Body of pancreas (tissue), 4 donors: ENCODE measurements at regions not wholly inside any gene's neighbourhood (a gene's known extent, or its start where the extent isn't known, plus 50 kb on each side); places are given as distances from the start of the nearest gene placed in this dataset.

Source experiments
- ATAC-seq: fragments of 150-250 bp; one replicate; pipeline ENCODE4 v1.9.1; 2016
- DNase-seq, 4 donors: peaks; one replicate each; pipeline ENCODE4 v3.0.0-alpha.2; 2019
- H3K27ac ChIP-seq, 4 donors: fragments of 200-600 bp; sonication (generic); 1 replicate in 3 of 4; 2 replicates in 1 of 4; pipeline versions ENCODE4 v1.5.1 to v1.6.1; 2016 to 2019; ENCODE audit warnings: mild to moderate bottlenecking in 1 of 4, mixed read lengths in 1 of 4, moderate library complexity in 1 of 4
- H3K27me3 ChIP-seq, 2 donors: fragments of 200-600 bp; sonication (generic); one replicate each; pipeline ENCODE4 v1.6.0; 2016; ENCODE audit warnings: mild to moderate bottlenecking in 1 of 2
- H3K36me3 ChIP-seq, 2 donors: fragments of 200-600 bp; sonication (generic); replicated peaks in 1 of 2; 2 replicates each; pipeline ENCODE4 v1.5.1; 2016; ENCODE audit warnings: low read depth in 2 of 2; ENCODE audit not compliant: insufficient read depth in 1 of 2
- H3K4me1 ChIP-seq: fragments of 200-600 bp; sonication (generic); one replicate; pipeline ENCODE4 v1.6.0; 2016
- H3K4me3 ChIP-seq, 2 donors: fragments of 200-600 bp; sonication (generic); 1 replicate in 1 of 2; 2 replicates in 1 of 2; pipeline ENCODE4 v1.5.1; 2016 to 2019
- H3K9me3 ChIP-seq, 3 donors: fragments of 200-600 bp; sonication (generic); 1 replicate in 2 of 3; 2 replicates in 1 of 3; pipeline ENCODE4 v1.5.1; 2016
- CTCF ChIP-seq, 7 experiments: fragments of 450-650 bp in 4 of 7; fragments of 200-600 bp in 3 of 7; sonication (generic) in 3 of 7; IDR thresholded peaks; one replicate each; pipeline ENCODE4 v1.5.1; 2016 to 2019; ENCODE audit warnings: antibody characterized with exemption in 7 of 7
- POLR2A ChIP-seq, 3 donors: fragments of 450-650 bp; IDR thresholded peaks; one replicate each; pipeline ENCODE4 v1.6.1; 2016; ENCODE audit warnings: antibody characterized with exemption in 3 of 3, mild to moderate bottlenecking in 2 of 3
- WGBS, 2 donors: methylation state at CpG; one replicate each; pipeline ENCODE4 v1.1.5; 2017; 5-methylcytosine and 5-hydroxymethylcytosine counted together
- intact Hi-C: fragments of 100-400 bp; cut with DNase I; formaldehyde crosslinking; loops from one replicate; pipeline ENCODE4 v1.15.1; 2023

- no peaks in the 10 kb centered on the region for H3K27me3 ChIP-seq
- intact Hi-C loops = no loop called here
- no peaks in the 10 kb centered on the region for H3K9me3 ChIP-seq
- H3K27ac ChIP-seq = no peak overlapping the region
- 50 to 70% methylated on average over 4 to 8 of the region's 8 CpGs for WGBS, 2 donors
- H3K4me1 ChIP-seq = no peaks in the 10 kb centered on the region
- ATAC-seq (no peak), DNase-seq (no peak)
- no peak overlapping the region for H3K4me3 ChIP-seq
- H3K36me3 ChIP-seq = no peaks in the 10 kb centered on the region
- TF ChIP-seq POLR2A (IDR thresholded peaks at IDR 0.05) (no peak), CTCF (IDR thresholded peaks at IDR 0.05) (no peak)
Measured at GRCh38 chr16:86848821-86849220, 270.5 kb downstream of the FOXL1 start.

GRCh38 chr16:86850670-86851069 is 272.3 kb downstream of the FOXL1 start:
- Histone ChIP-seq H3K4me1 (no peaks in the 10 kb centered on the region), H3K27me3 (no peaks in the 10 kb centered on the region), H3K36me3 (no peaks in the 10 kb centered on the region), H3K27ac (no peak overlapping the region), H3K4me3 (no peak overlapping the region), H3K9me3 (no peaks in the 10 kb centered on the region)
- TF ChIP-seq CTCF (IDR thresholded peaks at IDR 0.05) (no peak), POLR2A (IDR thresholded peaks at IDR 0.05) (no peak)
- ATAC-seq (no peak), DNase-seq (no peak)
- WGBS, 2 donors = 51 to 78% methylated on average over 9 to 12 of the region's 12 CpGs
- intact Hi-C loops = no loop called here

- intact Hi-C loops = no loop called here
- H3K4me3 ChIP-seq = no peak overlapping the region
- ATAC-seq = no peak
- TF ChIP-seq POLR2A (IDR thresholded peaks at IDR 0.05) = no peak
- TF ChIP-seq CTCF (IDR thresholded peaks at IDR 0.05) = no peak
- DNase-seq = no peak
- no peaks in the 10 kb centered on the region for H3K4me1 ChIP-seq
- H3K9me3 ChIP-seq = no peaks in the 10 kb centered on the region
- H3K27ac ChIP-seq = no peak overlapping the region
- H3K27me3 ChIP-seq = no peaks in the 10 kb centered on the region
- H3K36me3 ChIP-seq = no peaks in the 10 kb centered on the region
- 85 to 99% methylated on average over 2 of the region's 2 CpGs for WGBS, 2 donors
Measured at GRCh38 chr16:86852135-86852534, 273.8 kb downstream of the FOXL1 start.

GRCh38 chr16:86854058-86854621 is 275.8 kb downstream of the FOXL1 start:
- intact Hi-C loops = no loop called here
- no peak for TF ChIP-seq CTCF (IDR thresholded peaks at IDR 0.05)
- TF ChIP-seq POLR2A (IDR thresholded peaks at IDR 0.05) = no peak
- no peaks in the 10 kb centered on the region for H3K9me3 ChIP-seq
- no peak for ATAC-seq
- no peaks in the 10 kb centered on the region for H3K27me3 ChIP-seq
- H3K4me1 ChIP-seq = no peaks in the 10 kb centered on the region
- no peak overlapping the region for H3K27ac ChIP-seq
- no peak for DNase-seq
- H3K4me3 ChIP-seq = no peak overlapping the region
- 59 to 69% methylated on average over 11 of the region's 11 CpGs for WGBS, 2 donors
- H3K36me3 ChIP-seq = no peaks in the 10 kb centered on the region

GRCh38 chr16:86854626-86855294 is 276.4 kb downstream of the FOXL1 start:
- Histone ChIP-seq H3K4me1 (no peaks in the 10 kb centered on the region), H3K36me3 (no peaks in the 10 kb centered on the region), H3K9me3 (no peaks in the 10 kb centered on the region), H3K27ac (no peak overlapping the region), H3K4me3 (no peak overlapping the region), H3K27me3 (no peaks in the 10 kb centered on the region)
- DNase-seq (no peak), ATAC-seq (no peak)
- intact Hi-C loops = no loop called here
- TF ChIP-seq CTCF (IDR thresholded peaks at IDR 0.05) (no peak), POLR2A (IDR thresholded peaks at IDR 0.05) (no peak)
- 48 to 54% methylated on average over 7 of the region's 7 CpGs for WGBS, 2 donors
